ENCODE measurements at regions not wholly inside any gene's neighbourhood (a gene's known extent, or its start where the extent isn't known, plus 50 kb on each side); places are given as distances from the start of the nearest gene placed in this dataset.

GRCh38 chr13:64446372-64446771 is 2783.8 kb downstream of the PCDH9 start:
- TF ChIP-seq TCF4 (CRISPR knock-in tag; IDR thresholded peaks at IDR 0.05; ENCODE audit: borderline replicate concordance) (no peak), CREB5 (CRISPR knock-in tag; IDR thresholded peaks at IDR 0.05; ENCODE audit: low read depth) (no peak), ZFP3 (CRISPR knock-in tag; IDR thresholded peaks at IDR 0.05) (no peak), PATZ1 (CRISPR knock-in tag; IDR thresholded peaks at IDR 0.05; ENCODE audit: borderline replicate concordance) (no peak), ARNTL (CRISPR knock-in tag; IDR thresholded peaks at IDR 0.05; ENCODE audit: borderline replicate concordance, low read depth) (no peak), TOX (CRISPR knock-in tag; IDR thresholded peaks at IDR 0.05; ENCODE audit: borderline replicate concordance) (no peak)
